A172 (cell line): ENCODE measurements at regions not wholly inside any gene's neighbourhood (a gene's known extent, or its start where the extent isn't known, plus 50 kb on each side); places are given as distances from the start of the nearest gene placed in this dataset.
"Not testable (repeated sequence)": the region's sequence is repeated elsewhere in the genome, so short reads cannot be mapped to it uniquely, and the experiment has no call there.

Source experiments
- DNase-seq: peaks from one replicate; pipeline ENCODE4 v3.0.0-alpha.2; 2015; ENCODE audit warnings: low spot score

GRCh38 chr4:167826281-167826680, 266.1 kb upstream of the ANXA10 start:
- peak; percentile 6 for DNase-seq

- no peak for DNase-seq
Observed at GRCh38 chr4:167831855-167832254, 260.5 kb upstream of the ANXA10 start.

- no peak for DNase-seq
Observed at GRCh38 chr4:167838686-167839085, 253.7 kb upstream of the ANXA10 start.

GRCh38 chr4:167842487-167842886, 249.8 kb upstream of the ANXA10 start:
- no peak for DNase-seq

- DNase-seq, result no peak
Observed at GRCh38 chr4:167854881-167855280, 237.5 kb upstream of the ANXA10 start.

- not testable (repeated sequence) for DNase-seq
Observed at GRCh38 chr4:167858127-167858526, 234.2 kb upstream of the ANXA10 start.

GRCh38 chr4:167867191-167867590, 225.1 kb upstream of the ANXA10 start:
- no peak for DNase-seq

- peak; percentile 3 for DNase-seq
Observed at GRCh38 chr4:167868163-167868562, 224.2 kb upstream of the ANXA10 start.

- no peak for DNase-seq
Observed at GRCh38 chr4:167873496-167873895, 218.8 kb upstream of the ANXA10 start.

GRCh38 chr4:167876091-167876490, 216.2 kb upstream of the ANXA10 start:
- not testable (repeated sequence) for DNase-seq

GRCh38 chr4:167877826-167878225, 214.5 kb upstream of the ANXA10 start:
- DNase-seq, result not testable (repeated sequence)

GRCh38 chr4:167883266-167883665, 209.1 kb upstream of the ANXA10 start:
- no peak for DNase-seq

GRCh38 chr4:167885071-167885470, 207.3 kb upstream of the ANXA10 start:
- no peak for DNase-seq

- DNase-seq, result no peak
Observed at GRCh38 chr4:167885872-167886271, 206.5 kb upstream of the ANXA10 start.

GRCh38 chr4:167887726-167888125, 204.6 kb upstream of the ANXA10 start:
- DNase-seq, result no peak

- no peak for DNase-seq
Observed at GRCh38 chr4:167890226-167890625, 202.1 kb upstream of the ANXA10 start.

- DNase-seq, result no peak
Observed at GRCh38 chr4:167893531-167893930, 198.8 kb upstream of the ANXA10 start.

GRCh38 chr4:167896260-167896659, 196.1 kb upstream of the ANXA10 start:
- not testable (repeated sequence) for DNase-seq

- DNase-seq, result no peak
Observed at GRCh38 chr4:167897116-167897515, 195.2 kb upstream of the ANXA10 start.

GRCh38 chr4:167903291-167903721, 189.0 kb upstream of the ANXA10 start:
- DNase-seq, result peak; percentile 40

- DNase-seq, result no peak
Observed at GRCh38 chr4:167906851-167907250, 185.5 kb upstream of the ANXA10 start.

GRCh38 chr4:167908816-167909215, 183.5 kb upstream of the ANXA10 start:
- no peak for DNase-seq

GRCh38 chr4:167912535-167912934, 179.8 kb upstream of the ANXA10 start:
- not testable (repeated sequence) for DNase-seq

GRCh38 chr4:167918077-167918476, 174.3 kb upstream of the ANXA10 start:
- DNase-seq, result no peak

- no peak for DNase-seq
Observed at GRCh38 chr4:167930166-167930565, 162.2 kb upstream of the ANXA10 start.
